ENCODE measurements at regions not wholly inside any gene's neighbourhood (a gene's known extent, or its start where the extent isn't known, plus 50 kb on each side); places are given as distances from the start of the nearest gene placed in this dataset.
A peak's percentile ranks its signal among the peaks of the same experiment; 100 is the strongest.

DNA sequence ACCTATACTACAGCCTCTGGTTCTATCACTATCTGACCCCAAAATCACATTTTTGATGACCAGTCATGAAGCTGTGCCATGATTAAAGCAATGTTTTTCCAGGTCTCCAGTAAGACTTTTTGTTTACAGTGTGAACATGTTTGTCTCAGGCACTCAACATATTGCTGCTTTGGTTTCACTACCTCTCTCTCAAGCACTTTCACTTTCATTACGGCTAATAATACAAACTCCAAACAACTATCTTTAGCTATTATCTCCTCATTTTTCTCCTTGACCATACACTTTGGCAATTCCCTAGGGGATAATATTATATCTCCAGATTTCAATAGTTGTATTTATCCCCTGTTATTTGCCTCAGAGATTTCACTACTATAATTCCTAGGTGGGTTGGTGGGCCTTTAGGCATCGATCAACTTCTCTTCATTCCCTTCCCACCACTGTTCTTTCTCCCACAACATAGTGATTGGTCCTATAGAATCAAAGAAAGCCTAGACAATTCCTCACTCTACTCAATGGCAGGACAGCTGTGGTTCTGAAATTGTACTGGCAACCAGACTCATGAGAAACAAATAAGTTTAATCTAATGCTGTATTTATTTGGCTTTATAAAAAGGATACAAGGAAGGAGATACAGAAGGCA, 261.4 kb upstream of the ZWINT start:
- Histone ChIP-seq H3K27me3 (ENCODE audit: control insufficient read depth in 1 of 2, insufficient read depth in 2 of 2, low read length in 2 of 2) (no peaks in the 10 kb centered on the region), H3K79me2 (ENCODE audit: insufficient read depth, low read length) (no peaks in the 10 kb centered on the region), H3K27ac (ENCODE audit: extremely low read length, insufficient read depth, low read length) (no peak overlapping the region), H3K4me2 (ENCODE audit: low read depth, low read length) (peak overlapping the region; percentile 78), H4K20me1 (ENCODE audit: insufficient read depth, low read length) (no peaks in the 10 kb centered on the region), H3K4me1 (ENCODE audit: insufficient read depth, low read length) (peaks cover 16% of the 10 kb centered on the region), H3K9me3 (ENCODE audit: low read length) (no peaks in the 10 kb centered on the region), H3K4me3 (replicated peaks in 1 of 3; ENCODE audit: insufficient read depth in 1 of 3, low read depth in 2 of 3, low read length in 3 of 3) (peak overlapping the region; percentile 37 to 72 (median 43); a peak in 5 of 6 replicates), H3K36me3 (replicated peaks in 1 of 2; ENCODE audit: control insufficient read depth in 1 of 2, insufficient read depth in 2 of 2, low read length in 2 of 2) (no peaks in the 10 kb centered on the region), H3K9ac (ENCODE audit: insufficient read depth, low read depth, low read length) (peak overlapping the region; percentile 49; the same call in 1 of the 2 replicates), H2AFZ (ENCODE audit: low read length) (peak overlapping the region; percentile 94)
- in situ Hi-C loops (cut with HindIII; ENCODE audit: extremely low pct_ligation_motif_present, low pct_unique_long_range_greater_than_20kb), result no loop called here
- TF ChIP-seq, protein P1, sequence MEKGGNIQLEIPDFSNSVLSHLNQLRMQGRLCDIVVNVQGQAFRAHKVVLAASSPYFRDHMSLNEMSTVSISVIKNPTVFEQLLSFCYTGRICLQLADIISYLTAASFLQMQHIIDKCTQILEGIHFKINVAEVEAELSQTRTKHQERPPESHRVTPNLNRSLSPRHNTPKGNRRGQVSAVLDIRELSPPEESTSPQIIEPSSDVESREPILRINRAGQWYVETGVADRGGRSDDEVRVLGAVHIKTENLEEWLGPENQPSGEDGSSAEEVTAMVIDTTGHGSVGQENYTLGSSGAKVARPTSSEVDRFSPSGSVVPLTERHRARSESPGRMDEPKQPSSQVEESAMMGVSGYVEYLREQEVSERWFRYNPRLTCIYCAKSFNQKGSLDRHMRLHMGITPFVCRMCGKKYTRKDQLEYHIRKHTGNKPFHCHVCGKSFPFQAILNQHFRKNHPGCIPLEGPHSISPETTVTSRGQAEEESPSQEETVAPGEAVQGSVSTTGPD (CRISPR knock-in tag; IDR thresholded peaks at IDR 0.05), result no peak
- TF ChIP-seq ZNF264 (CRISPR knock-in tag; IDR thresholded peaks at IDR 0.05) (no peak), NFE2L1 (CRISPR knock-in tag; IDR thresholded peaks at IDR 0.05; ENCODE audit: borderline replicate concordance) (no peak), ZSCAN12 (CRISPR knock-in tag; IDR thresholded peaks at IDR 0.05) (no peak), PHF8 (CRISPR knock-in tag; IDR thresholded peaks at IDR 0.05) (no peak), TGIF2 (CRISPR knock-in tag; IDR thresholded peaks at IDR 0.05) (no peak), ZNF577 (CRISPR knock-in tag; IDR thresholded peaks at IDR 0.05; ENCODE audit: borderline replicate concordance, low read depth) (no peak), RFX3 (CRISPR knock-in tag; IDR thresholded peaks at IDR 0.05) (no peak), ZNF446 (CRISPR knock-in tag; IDR thresholded peaks at IDR 0.05) (no peak), HOXD1 (CRISPR knock-in tag; IDR thresholded peaks at IDR 0.05) (no peak)
- TF ChIP-seq, protein P2, sequence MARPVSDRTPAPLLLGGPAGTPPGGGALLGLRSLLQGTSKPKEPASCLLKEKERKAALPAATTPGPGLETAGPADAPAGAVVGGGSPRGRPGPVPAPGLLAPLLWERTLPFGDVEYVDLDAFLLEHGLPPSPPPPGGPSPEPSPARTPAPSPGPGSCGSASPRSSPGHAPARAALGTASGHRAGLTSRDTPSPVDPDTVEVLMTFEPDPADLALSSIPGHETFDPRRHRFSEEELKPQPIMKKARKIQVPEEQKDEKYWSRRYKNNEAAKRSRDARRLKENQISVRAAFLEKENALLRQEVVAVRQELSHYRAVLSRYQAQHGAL (CRISPR knock-in tag; IDR thresholded peaks at IDR 0.05; ENCODE audit: not compliant biosample characterization), result no peak
- TF ChIP-seq, protein P3, sequence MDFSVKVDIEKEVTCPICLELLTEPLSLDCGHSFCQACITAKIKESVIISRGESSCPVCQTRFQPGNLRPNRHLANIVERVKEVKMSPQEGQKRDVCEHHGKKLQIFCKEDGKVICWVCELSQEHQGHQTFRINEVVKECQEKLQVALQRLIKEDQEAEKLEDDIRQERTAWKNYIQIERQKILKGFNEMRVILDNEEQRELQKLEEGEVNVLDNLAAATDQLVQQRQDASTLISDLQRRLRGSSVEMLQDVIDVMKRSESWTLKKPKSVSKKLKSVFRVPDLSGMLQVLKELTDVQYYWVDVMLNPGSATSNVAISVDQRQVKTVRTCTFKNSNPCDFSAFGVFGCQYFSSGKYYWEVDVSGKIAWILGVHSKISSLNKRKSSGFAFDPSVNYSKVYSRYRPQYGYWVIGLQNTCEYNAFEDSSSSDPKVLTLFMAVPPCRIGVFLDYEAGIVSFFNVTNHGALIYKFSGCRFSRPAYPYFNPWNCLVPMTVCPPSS (IDR thresholded peaks at IDR 0.05), result no peak
- TF ChIP-seq, protein P4, sequence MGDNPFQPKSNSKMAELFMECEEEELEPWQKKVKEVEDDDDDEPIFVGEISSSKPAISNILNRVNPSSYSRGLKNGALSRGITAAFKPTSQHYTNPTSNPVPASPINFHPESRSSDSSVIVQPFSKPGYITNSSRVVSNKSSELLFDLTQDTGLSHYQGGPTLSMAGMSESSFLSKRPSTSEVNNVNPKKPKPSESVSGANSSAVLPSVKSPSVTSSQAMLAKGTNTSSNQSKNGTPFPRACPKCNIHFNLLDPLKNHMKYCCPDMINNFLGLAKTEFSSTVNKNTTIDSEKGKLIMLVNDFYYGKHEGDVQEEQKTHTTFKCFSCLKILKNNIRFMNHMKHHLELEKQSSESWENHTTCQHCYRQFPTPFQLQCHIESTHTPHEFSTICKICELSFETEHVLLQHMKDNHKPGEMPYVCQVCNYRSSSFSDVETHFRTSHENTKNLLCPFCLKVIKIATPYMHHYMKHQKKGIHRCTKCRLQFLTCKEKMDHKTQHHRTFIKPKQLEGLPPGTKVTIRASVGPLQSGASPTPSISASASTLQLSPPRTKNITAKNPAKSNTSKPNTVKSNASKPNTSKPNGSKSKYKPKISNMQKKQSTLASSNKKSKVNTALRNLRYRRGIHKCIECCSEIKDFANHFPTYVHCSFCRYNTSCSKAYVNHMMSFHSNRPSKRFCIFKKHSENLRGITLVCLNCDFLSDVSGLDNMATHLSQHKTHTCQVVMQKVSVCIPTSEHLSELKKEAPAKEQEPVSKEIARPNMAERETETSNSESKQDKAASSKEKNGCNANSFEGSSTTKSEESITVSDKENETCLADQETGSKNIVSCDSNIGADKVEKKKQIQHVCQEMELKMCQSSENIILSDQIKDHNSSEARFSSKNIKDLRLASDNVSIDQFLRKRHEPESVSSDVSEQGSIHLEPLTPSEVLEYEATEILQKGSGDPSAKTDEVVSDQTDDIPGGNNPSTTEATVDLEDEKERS (CRISPR knock-in tag; IDR thresholded peaks at IDR 0.05), result no peak
- ChIA-PET POLR2A (no interaction called here), CTCF (ENCODE audit: low intra/inter-chr PET ratio, low total read pairs) (no interaction called here)
- intact Hi-C loops (cut with micrococcal nuclease; ENCODE audit: unreplicated experiment), result no loop called here
- ATAC-seq, result peak; percentile 72
- no peak for DNase-seq (ENCODE audit: low spot score)
- WGBS (ENCODE audit: low lambda C conversion rate), result 2% methylated on average over 2 of the region's 2 CpGs
- FAIRE-seq, result no peak
- BruUV-seq (replicated peaks), result no TSS peak

All from HepG2 (cell line).